Hindlimb muscle (tissue), 1 donor: ENCODE measurements at regions not wholly inside any gene's neighbourhood (a gene's known extent, or its start where the extent isn't known, plus 50 kb on each side); places are given as distances from the start of the nearest gene placed in this dataset.

Experiments
- DNase-seq: peaks from one replicate; pipeline ENCODE4 v3.0.0-alpha.2; 2013

DNA sequence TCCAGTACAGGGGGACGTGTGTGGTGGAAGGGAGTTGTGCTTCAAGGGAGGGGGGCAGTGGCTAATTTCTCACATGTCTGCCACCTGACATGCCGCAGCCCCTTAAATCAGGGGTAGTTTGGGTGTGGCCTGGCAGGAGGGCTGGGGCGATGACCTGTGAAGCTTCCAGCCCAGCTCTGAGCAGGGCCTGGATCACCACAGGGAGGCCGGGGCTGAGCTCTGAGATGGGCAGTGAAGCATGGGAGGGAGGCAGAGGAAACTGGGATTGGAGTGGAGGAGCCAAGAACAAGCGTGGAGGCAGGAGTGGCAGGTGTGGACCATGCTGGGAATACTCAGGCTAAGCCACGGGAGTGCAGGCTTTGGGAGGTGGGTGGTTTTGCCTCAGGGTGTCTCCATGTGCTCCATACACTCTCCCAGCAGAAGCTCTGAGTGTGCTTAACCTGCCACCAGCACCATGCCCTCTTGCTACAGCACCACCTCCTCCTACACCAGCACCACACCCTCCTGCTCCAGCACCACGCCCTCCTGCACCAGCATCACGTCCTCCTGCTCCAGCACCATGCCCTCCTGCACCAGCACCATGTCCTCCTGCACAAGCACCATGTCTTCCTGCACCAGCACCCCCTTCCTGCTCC, 99.3 kb upstream of the SHH start:
- no peak for DNase-seq

DNA sequence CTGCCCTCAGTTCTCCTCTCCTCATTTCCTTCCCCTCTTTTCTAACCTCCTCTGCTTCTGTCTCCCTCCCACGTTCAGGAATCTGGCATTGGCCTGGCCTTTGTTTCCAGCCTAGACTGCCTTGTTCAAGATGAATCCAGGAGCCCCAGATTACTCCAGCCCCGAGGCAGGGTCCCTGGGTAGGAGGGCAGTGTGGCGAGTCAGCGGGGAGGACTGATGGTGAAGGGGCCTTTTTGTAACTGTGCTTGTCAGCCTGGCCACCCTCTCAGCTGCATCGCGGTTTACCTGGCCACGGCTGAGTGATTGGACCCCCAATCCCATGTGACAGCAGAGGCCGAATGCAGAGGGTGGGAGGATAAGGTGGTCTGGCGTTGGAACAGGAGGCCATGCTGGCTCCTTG, 96.1 kb upstream of the SHH start:
- DNase-seq = no peak

DNA sequence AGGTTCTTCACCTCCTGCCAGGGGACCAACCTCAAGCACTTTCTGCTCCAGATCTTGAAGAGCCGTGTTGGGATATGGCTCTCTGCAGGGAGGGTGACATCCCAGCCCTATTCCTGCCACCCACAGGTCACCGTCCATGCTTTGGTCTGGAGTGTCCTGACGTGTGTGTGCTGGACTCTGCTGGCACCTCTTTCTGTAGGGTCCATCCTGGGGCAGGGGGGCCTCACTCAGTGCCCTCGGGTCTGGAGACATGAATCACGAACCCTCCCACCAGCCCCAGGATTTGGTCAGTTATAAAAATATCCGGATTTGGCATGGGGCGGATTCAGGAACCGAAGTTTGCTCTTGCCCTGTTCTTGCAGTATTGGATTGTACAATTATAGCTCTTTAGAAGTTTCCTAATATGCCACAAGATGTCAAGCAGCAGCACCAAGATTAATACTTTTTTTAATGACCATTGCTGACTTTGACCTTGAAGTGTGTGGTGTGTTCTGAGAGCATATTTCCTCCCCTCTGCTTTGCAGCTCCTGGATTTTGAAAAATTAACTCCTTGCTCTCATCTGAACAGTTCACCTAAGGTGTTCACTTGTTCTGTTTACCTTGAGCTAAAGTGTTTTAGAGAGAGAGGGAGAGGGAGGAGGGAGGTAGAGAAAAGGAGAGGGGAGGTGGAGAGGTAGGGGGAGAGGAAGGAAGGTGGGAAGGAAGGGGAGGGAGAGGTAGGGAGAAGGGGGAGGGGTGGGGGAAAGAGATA, 95.4 kb upstream of the SHH start:
- no peak for DNase-seq

DNA sequence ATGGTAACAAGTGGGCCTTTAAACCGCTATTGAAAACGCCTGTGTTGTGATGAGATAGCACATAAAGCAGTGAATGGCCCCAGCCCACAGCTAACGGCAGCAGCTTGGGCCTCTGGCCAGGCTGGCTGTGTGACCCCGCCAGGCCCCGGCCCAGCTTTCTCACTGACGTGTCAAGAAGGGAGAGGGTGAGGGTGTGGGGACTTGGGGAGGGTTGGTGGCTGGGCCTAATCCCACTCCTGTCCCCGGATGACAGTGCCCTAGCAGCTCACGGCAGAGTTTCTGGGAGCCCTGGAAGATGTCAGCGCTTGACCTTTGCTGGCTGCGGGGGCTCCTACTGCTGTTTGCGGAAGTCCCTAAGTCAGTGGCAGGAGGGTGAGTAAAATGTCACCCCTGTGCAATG, 88.9 kb upstream of the SHH start:
- no peak for DNase-seq

DNA sequence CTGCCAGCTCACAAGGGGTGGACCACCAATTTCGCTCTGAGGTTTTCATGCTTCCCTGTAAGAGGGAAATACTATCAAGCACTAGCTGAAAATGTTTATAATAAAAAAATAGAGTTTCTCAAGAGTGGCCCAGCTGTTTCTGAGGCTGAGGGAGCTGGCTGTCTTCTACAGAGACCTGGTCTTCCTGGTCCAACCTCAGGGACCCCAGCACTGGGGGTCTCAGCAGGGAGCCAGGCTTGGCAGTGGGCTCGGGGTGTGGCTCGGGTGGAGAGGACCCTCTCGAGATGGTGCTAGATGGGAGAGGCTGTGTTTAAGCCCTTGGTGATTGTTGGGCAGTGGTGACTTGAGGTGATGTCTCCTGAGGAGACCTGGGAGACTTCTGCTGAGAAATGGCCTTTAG, 87.3 kb upstream of the SHH start:
- DNase-seq = no peak

DNA sequence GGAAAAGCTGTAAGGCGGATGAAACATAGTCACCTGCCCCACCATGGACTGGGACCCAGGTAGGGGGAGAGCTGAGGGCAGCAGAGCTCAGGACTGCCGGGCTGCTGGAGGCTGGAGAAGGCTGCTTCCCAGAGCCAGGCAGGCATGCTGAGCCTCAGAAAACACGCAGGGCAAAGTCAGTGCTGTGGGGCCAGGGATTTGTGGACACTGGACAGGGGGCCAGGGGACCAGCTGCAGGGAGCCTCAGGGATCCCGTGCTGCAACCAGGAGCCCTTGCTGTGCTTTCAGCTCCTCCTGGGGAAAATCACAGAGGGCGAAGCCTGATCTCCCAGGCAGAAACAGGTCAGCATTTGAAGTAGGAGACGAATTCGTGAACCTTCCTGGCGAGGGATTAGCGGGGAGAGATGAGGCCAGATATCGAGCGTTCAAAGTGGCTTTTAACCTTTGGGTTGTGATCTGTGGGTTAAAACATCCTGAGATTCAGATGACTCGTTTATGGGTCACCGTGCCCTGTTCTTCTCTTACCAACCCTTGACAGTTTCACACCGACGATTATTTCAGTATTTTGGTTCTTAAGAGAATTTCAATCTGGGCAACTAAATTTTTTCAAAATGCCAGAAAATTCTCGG, 85.6 kb upstream of the SHH start:
- no peak for DNase-seq

DNA sequence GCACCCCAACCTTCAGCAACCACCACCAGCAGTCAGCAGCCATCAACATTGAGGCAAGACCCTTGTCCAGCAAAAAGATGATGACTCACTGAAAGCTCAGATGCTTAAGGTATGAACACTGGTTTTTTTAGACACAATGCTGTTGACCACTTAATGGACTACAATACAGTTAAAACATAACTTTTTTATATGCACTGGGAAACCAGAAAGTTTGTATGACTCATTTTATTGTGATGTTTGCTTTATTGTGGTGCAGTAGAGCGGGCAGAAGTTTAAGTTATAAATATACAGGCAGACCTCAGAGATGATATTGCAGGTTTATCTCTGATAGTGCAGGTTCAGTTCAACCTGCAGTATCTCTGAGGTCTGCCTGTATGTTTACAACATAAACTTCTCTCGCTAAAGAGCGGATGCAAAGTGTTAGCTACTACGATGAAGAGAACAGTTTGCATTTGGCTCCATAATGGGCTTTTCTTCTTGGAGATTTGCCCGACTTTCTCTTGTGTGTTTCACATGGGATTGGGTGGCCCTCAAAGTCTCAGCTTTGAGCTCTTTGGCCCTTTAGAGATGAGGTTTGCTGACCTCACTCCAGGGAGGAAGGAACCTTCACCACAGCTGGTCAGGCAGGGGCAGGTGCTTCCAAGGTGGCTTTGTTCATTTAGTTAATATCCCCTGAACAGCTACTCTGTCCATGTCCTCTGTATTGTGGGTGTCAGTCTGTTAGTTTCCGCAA, 84.4 kb upstream of the SHH start:
- no peak for DNase-seq

DNA sequence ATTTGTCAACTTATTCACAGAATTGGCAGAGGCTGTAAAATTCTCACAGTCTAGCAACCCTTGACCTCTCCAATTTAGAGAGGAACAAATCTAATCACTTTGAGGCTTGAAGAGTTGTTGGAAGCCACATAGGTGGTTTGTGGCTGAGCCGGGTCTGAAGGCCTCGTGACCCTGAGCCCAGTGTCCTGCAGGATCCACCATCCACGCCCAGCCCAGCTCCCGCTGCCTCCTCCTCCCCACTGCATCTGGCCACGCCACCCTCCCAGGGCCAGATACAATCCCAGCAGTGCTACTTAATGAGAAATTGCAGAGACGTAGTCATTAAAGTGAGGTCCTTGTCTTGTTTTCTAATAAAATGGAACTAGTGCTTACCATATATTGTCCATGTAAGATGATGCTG, 81.4 kb upstream of the SHH start:
- no peak for DNase-seq

DNA sequence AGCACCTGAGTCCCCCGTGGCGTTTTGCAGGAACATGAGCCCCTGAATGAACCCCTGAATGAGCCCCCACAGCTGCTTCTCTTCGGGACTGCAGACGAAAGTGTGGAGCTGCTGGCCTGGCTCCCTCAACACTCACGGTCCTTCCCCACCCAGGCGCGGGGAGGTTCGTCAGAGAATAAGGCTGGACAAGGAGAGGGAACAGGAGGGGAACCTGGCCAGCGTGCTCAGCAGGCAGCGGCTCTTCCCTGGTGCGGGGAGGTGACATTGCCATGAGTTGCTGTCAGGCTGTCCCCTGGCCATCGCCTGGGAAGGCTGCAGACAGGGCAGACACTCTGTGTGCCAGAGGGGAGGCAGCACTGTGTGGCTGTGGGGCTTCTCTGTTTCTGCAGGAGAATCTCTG, 80.9 kb upstream of the SHH start:
- no peak for DNase-seq

DNA sequence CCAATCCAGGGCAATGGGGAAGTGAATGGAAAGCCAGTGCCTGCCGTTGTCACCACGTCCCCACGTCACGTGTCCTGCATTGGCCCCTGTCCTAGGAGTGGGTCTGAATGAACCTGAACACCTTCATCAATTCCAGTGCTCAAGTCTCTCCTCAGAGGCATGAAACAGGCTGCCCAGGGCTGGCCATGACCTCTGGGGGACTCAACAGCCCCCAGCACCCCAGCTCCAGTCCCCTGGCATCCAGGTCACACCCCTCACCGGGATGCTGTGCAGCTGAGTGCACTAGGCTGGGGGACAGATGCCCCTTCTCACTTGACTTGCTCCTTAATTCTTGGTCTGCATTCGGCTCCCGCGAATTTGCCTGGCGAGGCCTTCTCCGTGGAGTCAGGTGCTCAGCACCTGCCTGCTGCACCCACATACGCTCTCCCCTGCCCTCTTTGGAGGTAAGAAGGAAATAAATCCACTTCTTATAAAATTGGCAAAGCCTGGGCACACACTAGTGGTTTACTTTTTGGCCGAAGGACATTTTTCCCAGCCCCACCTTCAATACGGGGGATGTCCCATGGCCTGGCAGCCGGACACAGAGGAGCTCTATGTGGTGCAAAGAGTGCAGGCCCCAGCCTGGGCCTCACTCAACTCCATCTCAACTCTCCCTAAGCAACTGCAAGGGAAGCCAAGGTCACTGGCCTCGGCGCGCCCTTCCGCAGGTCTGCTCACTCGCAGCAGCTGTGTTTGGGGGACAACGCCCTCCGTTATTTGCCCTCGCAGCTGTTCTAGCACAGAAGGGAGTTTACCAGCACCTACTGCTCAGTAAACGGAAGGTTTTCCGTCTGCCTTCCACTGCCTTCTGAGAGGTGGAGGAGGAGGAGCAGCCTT, 77.6 kb upstream of the SHH start:
- DNase-seq = no peak

DNA sequence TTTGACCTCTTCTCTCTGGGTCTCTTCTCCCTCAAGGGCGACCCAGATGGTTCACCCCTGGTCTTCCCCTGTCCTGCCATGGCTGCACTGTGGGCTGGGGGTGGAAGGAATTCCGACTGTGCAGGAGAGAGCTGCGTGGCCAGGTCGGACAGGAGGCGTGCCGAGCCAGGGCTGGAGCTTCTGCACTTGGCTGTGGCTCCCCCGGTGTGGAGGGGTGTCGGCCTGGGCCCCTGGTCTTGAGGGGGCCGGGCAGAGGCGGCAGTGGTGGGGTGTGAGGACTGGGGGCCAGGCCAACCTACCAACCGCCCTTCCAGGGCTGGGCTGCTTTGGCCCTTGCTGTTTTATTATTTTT, 74.9 kb upstream of the SHH start:
- no peak for DNase-seq

DNA sequence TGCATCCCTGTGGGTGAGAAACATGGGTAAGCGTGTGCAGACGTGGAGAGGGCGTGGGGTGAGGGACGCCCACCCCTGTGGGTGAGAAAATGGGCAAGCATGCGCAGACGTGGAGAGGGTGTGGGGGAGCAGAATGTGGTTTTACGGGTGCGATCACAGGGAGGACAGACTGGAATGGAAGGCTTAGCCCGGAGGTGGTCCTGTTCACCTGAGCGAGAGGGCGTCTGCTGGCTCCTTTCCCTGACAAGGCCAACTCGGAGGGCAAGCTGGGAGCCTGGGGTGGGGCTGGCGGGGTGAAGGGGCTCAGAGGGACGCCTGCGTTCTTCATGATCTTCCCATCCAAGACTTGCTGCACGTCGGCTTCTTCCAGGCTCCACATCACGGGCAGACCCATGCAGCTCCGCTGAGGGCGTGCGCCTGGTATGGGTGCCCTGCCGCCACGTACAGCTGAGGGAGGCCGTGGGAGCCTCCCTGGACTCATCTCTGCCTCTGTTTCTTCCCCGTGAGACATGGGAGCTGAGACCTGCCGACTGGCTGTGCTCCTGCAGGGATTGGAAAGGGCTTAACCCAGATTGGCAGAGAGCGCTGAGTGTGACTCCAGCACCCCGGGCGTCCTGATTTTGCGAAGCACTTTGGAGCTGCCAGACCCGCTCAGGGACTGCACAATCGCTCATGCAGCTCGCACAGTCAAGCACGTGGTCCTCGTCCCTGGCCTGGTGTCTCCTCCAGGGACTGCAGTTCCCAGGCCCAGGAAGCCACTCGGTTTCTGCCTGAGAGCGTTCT, 74.3 kb upstream of the SHH start:
- no peak for DNase-seq

DNA sequence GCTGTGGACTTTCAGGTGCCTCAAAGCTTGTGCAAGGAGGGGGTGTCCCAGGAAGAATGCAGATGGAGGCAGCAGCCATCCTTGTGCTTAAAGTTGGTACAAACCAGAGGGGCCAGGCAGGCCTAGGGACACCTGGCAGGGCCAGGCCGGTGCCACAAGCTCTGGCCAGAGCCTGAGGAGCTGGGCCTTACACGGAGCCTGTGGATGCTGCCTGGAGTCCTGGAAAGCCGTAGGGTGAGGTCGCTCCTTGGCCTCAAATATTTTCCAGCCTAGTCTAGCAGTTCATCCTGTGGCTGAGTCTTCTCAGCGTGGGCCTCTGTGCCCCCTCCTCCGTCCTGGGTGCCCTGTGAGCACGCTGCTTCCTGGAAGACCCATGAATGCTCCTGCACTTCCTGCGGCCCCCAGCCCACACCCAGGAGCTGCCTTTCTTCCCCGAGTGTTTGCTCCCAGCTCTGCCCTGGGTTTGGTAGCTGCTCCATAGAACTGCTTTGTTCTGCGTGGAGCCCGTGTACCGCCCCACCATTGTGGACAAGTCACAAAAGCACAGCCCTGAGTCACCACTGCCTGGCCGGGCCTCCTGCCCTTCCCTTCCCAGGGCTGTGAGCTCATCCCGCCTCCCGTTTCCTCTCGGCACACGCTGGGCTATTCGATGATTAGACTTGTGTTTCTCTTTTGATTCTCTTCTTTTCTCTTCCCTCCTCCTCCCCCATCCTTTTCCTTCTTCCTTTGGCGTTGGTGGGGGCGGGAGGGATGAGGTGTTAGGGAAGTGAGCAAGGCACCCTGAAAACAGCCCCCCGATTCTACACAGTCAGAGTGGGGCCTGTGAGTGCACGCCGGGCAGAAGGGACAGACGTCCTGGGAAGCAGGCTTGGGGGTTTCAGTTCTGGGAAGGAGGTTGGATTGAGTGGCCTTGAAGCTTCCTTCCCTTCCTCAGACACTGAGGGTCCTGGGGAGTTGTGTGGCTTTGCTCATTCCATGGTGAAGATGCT, 73.2 kb upstream of the SHH start:
- DNase-seq = peak; percentile 33

DNA sequence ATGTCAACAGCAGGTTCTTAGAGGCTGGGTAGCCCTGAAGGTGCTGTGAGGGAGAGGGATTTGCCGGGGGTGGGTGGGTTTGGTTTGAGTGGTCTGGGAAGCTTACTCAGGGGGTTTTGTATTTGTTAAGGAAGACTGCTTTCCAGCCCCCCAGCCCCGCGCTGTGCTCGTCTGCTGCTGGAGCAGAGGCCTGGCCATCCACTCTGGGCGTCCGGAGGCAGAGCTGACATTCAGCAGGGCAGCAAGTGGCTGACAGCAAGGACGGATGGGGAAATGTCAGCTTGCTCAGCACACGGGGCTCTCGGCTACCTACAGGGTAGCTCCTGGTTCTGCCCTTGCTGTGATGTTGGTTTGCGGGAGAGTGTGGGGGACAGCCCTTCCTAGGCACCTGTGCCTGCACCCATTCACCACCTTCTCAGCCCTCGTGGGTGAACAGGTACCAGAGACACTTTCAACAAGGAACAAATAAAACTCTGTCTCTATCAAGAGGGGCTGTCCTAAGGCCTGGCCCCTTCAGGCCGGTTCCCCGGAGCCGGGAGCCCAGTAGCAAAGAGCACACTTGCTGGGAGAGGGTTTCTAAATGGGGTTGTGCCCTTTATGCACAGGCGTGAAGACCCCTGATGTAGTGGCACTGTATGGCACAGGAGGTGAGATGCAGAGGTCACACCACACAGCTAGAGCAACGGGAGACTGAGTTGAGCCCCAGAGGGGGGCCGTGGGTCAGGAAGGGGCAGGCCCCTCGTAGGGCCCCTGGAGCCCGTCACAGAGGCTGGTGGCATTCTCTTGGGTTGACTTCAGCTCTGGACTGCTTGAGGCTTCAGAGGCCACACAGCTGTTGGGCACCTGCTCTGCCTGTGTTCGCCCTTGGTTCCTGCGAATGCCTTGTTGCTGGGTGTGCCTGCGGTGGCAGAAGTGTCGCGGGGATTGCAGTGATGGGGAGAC, 72.2 kb upstream of the SHH start:
- no peak for DNase-seq

DNA sequence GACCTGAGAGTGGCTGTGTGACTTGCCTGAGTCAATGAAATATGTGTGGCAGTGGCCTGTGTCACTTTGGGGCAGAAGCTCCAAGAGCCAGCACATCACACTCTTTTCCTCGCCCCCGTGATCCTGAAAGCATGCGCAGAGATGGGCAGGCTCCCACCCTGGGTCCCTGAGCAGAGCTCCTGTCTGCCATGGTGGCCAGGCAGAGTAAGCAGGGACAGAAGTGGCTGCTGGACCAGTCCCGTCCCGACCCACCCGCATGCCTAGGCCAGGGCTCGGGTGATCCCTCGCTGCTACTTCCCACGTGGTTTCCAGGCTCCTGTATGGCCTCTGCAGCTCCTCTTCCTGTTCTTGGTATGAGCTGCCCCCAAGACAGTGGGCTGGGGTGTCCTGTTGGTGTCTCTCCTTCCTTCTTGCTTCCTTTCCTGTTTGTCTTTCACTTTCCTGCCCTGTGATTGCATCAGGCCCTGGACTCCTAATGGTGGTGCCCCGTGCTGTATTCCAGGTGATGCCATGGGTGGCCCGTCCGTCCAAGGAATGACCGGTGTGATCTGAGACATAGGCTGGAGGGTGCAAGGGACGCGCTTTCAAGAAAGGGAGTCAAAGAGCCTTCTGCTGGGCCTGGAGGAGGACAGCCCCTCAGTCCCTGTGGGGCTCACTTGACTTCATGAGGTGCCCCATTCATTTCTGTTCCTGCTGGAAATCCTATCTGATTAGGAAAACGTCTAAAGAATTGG, 71.4 kb upstream of the SHH start:
- DNase-seq = no peak

DNA sequence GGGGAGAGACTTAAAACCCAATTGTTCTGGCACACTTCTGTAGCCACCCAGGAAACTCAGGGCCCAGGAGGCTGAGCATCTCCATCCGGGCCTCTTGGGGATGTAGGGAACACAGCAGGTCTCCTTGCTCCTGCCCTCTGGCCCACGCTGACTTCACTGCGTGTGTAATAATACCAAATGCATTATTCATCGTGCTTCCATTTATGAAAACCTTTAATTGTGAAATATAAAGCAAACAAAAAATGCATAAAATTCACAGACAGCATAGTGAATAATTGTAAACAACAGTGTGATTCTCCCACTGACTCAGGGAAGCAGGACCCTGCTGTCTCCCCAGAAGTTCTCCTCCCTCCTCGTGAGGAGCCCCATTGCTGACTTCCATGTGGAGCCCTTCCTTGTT, 70.3 kb upstream of the SHH start:
- DNase-seq = no peak

DNA sequence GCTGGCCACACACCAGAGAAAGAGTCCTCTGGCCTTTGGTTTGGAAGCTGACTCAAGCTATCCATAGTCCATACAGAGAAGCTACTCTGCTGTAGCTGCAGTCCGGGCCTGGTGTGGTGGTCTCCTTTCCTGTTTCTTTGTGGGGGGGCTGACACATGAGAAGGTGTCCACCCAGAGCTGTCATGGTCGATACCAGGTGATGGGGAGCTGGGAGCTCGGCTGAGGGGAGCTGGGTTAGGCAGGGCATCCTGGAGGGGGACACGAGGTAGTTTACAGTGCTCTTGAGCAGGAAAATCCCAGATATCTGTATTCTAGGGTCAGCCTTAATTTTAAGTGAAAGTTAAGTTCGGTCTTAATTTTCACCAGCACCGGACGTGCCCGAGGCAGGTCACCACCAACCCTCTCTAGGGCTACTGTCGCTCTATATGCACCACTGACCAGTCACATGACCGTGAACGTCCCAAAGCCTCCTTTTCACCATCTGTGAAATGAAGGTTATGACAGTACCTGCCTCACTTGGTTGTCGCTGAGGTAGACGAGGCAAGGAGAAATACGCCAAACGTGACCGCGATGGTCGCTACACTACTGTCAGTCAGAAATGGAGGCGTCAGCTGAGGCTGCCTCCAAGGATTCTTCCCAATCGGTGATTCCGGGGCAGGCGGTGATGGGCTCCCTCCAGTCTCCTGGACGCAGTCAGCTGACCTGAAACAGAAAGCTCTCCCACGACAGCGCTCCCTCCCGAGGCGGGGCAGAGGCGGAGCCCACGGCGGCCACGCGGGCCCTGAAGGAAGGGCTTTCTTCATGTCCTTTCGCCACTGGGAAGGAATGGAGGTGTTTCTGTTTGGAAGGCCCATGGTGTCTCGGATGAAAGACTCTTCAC, 69.4 kb upstream of the SHH start:
- no peak for DNase-seq

DNA sequence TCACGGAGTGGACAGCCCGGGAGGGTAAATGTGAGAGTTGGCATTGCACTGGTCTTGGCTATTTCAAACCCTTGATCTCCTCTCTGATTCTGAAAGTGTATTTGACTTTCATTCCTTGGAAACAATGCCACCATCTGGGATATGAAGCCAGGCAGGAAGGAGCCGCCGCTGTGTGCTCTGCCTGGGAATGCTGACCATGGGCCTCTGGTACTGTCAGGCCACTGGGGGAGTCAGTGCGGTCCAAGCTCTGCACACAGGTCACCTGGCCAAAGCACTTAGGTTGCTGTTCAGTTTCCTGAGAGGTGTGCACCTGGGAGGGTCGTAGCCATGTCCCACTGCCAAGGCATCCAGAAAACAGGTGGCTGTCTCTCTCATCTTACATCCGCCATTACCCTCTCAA, 68.5 kb upstream of the SHH start:
- DNase-seq = no peak
